ENCODE measurements at regions not wholly inside any gene's neighbourhood (a gene's known extent, or its start where the extent isn't known, plus 50 kb on each side); places are given as distances from the start of the nearest gene placed in this dataset.

GRCh38 chr2:41943159-41943558 is 104.7 kb upstream of the PKDCC start:
- TF ChIP-seq CTCF (IDR thresholded peaks at IDR 0.05) (no peak), POLR2A (IDR thresholded peaks at IDR 0.05) (no peak)
